Stimulated activated CD4-positive, alpha-beta T cell treated with anti-CD3 and anti-CD28 coated beads, Interleukin-12 subunit alpha, Interleukin-12 subunit beta, amount 100 ng/mL, for 4 hours (primary cell): ENCODE measurements at regions not wholly inside any gene's neighbourhood (a gene's known extent, or its start where the extent isn't known, plus 50 kb on each side); places are given as distances from the start of the nearest gene placed in this dataset.
"Not testable (repeated sequence)": the region's sequence is repeated elsewhere in the genome, so short reads cannot be mapped to it uniquely, and the experiment has no call there.

Experiments used
- DNase-seq: peaks from one replicate; pipeline ENCODE4 v3.0.0-alpha.2; 2020

- DNase-seq: no peak
Measured at GRCh38 chr16:66205287-66206231, 160.9 kb upstream of the CDH5 start.

DNA sequence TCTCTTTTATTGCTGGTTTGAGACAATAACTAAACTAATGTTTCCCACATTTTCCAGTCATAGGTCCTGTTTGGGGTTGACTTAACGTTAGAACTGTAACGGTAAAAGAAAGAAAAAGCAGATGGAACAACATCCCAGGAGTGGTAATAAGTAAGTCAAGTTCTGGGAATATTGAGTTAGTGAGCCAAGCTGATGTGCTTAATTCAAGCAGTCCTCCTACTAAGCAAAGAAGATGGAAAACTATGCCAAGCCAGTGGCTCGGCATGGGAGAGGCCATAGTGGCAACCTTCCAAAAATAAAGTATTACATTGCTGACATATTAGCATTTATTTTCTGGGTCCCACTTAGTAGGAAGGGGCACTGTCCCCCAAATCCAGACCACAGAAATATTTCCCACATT lies 161.7 kb upstream of the CDH5 start:
- no peak for DNase-seq

- no peak for DNase-seq
Measured at GRCh38 chr16:66203476-66203875, 163.0 kb upstream of the CDH5 start.

DNA sequence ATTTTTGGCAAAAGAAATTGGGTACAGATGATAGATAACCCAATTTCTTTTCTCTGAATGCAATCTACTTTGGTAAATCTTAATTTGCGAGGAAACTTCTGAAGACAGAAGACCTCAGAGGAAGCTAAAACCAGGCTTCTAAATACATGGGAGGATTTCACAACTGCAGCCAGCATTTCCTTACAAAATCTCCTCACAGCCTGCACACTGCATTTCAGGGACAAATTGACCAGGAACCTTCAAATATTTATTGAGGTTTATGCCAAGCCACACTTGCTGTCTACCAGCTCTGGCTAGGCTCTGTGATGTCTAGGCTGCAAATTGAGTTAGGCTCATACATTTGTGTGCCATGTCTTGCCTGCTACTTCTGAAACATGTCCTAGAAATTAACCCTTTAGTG lies 167.3 kb upstream of the CDH5 start:
- DNase-seq: no peak

GRCh38 chr16:66198641-66199040 lies 167.8 kb upstream of the CDH5 start:
- no peak for DNase-seq

GRCh38 chr16:66197668-66198278 lies 168.7 kb upstream of the CDH5 start:
- DNase-seq: no peak

- DNase-seq: no peak
Measured at GRCh38 chr16:66196770-66197169, 169.7 kb upstream of the CDH5 start.

GRCh38 chr16:66194866-66195265 lies 171.6 kb upstream of the CDH5 start:
- DNase-seq: no peak

DNA sequence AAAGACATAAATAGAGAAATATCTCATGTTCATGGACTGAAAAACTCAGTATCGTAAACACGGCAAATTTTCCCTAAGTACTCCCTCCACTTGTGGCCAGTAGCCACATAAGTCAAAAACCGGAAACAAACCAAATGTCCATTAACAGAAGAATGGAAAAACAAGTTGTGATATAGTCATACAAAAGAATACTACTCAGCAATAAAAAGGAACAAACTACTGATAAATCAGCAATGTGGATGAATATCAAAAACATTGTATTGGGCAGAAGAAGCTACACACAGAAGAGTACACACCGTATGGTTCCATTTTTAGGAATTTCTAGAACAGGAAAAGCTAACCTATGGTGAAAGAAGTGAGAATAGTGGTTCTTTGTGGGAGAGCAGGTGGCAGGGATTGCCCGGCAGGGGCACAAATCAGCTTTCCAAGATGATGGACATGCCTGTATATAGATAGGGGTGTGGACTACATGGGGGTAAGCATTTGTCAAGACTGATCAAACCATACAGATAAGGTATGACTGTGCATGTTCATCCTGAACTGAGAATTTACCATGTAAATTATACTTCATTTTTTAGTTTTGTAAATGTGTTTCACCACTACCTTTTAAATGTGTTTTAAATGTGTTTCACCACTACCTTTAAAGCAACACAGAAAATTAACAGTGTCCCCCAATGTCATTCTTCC lies 172.8 kb upstream of the CDH5 start:
- DNase-seq: no peak

GRCh38 chr16:66190411-66190810 lies 176.1 kb upstream of the CDH5 start:
- no peak for DNase-seq

DNA sequence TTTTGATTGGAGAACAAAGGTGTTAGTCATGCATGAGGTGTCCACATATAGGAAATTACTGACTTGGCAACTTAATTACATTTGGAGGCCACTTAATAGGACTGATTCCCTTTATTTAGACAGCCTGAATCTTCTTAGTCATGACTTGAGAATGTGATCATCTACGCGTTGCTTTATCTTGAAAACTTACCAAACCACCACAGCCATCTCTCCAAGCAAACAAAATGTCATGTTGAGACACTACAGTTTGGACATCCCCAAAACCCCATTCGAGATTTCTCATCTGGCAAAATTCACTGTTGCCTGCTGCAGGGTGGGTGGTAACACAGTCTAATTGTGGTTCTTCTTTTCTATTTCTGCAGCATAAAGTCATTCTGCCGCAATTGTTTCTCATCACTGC lies 176.5 kb upstream of the CDH5 start:
- DNase-seq: no peak

GRCh38 chr16:66188917-66189725 lies 177.4 kb upstream of the CDH5 start:
- DNase-seq: no peak

DNA sequence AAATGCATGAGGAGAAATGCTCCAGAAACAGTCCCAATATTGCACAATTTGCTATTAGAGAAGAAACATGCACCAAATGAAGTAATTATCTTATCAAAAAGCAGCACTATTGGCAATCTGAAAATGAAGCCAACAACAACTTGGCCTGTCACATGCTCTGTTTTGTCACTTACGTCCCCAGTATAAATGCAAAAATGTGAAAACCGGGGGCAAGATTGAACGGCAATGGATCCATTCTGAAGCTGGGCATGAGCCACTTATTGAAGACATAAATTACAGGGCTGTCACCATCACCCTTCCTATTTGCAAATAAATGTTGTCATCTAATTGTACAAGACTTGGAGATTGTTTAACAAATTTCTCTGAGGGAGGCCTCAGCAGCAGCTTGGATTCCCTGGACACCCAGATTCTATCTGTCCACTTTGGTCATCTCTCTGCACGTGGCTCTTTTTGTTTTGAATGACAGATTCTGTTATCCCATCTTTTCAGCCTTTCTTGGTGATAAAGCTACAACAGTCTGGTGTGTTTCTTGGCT lies 180.2 kb upstream of the CDH5 start:
- DNase-seq: no peak

DNA sequence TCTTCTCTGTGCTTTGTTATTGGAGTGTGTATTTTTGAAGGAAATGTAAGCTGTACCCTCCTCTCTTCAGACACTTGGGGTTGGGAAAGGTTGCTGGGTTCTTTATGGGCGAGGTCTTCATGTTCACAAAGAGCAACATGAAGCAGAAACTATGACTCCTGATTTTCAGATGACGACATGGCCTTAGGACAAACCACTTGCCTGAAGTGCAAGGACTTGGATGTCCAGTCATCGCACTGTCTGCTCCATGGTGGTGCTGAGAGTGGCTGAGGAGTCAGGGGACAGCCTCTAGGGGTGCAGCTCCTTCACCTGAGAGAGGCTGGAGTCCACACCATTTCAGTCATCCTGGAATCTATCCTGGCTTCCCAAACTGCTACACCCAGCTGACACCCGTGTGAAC lies 183.9 kb upstream of the CDH5 start:
- no peak for DNase-seq

DNA sequence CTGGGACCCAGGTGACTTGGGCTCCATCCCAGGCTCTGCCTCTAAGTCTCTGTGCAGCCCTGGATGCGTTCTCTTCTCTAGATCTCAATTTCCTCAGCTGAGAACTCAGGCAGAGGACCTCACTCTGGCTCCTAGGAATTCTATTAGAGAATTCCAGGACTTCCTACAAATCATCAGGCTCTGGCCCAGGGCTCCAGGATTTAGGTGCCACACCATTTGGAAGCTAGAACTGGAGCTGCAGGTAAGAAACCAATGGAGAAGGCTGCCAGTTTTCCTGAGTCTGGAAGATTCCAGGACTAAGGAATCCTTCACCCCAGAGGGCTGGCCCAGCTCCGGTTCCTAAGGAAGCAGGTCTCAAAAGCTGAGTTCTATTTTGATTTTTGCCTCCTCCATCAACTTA lies 189.8 kb upstream of the CDH5 start:
- DNase-seq: no peak

DNA sequence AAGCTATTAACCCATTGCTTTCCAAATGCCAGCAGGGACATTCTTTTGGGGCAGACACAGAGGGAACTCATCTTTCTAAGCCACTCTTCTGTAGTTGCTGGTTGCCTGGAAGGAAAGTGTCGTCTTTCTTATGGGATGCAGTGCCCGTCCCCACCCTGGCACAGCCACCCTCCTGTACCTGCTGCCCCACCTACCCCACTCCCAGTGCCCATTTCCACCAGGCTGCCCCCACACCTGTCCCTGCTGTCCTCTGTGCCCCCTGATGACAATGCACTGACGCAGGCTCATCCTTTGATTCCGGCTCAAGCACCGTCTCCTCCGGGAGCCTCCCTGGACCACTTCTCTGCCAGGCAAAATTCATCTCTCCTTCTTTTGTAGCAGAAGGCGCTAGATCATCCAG lies 190.4 kb upstream of the CDH5 start:
- no peak for DNase-seq

GRCh38 chr16:66175636-66176035 lies 190.9 kb upstream of the CDH5 start:
- no peak for DNase-seq

DNA sequence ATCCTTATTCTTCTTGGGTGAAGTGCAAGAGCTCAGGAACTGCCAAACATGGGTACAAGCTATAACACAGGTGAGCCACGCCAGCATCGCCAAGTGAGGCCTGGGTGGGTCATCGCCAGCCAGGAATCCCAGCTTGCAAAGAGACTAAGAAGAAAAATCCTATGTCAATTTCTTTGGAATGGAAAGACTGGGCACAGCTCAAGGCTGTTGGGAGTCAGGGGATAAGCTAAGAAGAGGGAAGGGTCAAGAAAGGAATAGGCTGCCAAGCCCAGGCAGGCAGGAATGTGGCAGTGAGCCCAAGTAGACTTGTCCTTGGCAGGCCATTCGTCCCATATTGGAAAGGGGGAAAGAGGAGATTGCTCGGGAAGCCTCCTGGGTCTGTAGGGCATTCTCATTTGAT lies 191.4 kb upstream of the CDH5 start:
- DNase-seq: no peak

- not testable (repeated sequence) for DNase-seq
Measured at GRCh38 chr16:66173796-66174195, 192.7 kb upstream of the CDH5 start.

GRCh38 chr16:66173181-66173580 lies 193.3 kb upstream of the CDH5 start:
- DNase-seq: not testable (repeated sequence)

DNA sequence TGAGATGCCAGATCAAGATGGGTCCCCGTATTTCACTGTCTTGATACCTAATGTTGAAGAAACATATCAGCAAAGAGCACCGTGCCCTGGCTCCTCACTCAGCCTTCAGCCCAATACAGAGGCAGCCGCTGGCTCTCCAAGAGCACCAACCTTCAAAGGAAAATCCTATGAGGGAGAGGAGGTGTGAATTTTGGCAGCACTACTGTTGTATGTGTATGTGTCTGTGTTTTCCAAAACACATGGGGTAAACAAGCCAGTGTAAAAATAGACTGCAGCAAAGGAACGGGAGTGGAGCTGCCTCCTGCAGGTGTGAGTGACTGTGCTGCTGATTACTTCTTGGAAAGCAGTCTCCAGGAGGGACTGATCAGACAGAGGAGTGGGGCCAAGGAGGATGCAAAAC lies 194.0 kb upstream of the CDH5 start:
- no peak for DNase-seq

GRCh38 chr16:66171578-66171977 lies 194.9 kb upstream of the CDH5 start:
- no peak for DNase-seq

GRCh38 chr16:66170989-66171388 lies 195.5 kb upstream of the CDH5 start:
- no peak for DNase-seq
